ACHN (cell line): ENCODE measurements at regions not wholly inside any gene's neighbourhood (a gene's known extent, or its start where the extent isn't known, plus 50 kb on each side); places are given as distances from the start of the nearest gene placed in this dataset.
A peak's percentile ranks its signal among the peaks of the same experiment; 100 is the strongest.

Experiments
- DNase-seq: peaks from one replicate; pipeline ENCODE4 v3.0.0-alpha.2; 2015
- in situ Hi-C: cut with HindIII; loops from 2 replicates; pipeline ENCODE4 v1.10.0; 2017; ENCODE audit warnings: low sequenced_read_pairs, low pct_ligation_motif_present, low pct_unique_long_range_greater_than_20kb

- DNase-seq: no peak
- in situ Hi-C loops: no loop called here
Observed at GRCh38 chr15:38070778-38071177, 136.3 kb downstream of the TMCO5A start.

- DNase-seq: no peak
- in situ Hi-C loops: no loop called here
Observed at GRCh38 chr15:38071211-38071972, 137.0 kb downstream of the TMCO5A start.

GRCh38 chr15:38072007-38072347 is 137.5 kb downstream of the TMCO5A start:
- in situ Hi-C loops: no loop called here
- no peak for DNase-seq

DNA sequence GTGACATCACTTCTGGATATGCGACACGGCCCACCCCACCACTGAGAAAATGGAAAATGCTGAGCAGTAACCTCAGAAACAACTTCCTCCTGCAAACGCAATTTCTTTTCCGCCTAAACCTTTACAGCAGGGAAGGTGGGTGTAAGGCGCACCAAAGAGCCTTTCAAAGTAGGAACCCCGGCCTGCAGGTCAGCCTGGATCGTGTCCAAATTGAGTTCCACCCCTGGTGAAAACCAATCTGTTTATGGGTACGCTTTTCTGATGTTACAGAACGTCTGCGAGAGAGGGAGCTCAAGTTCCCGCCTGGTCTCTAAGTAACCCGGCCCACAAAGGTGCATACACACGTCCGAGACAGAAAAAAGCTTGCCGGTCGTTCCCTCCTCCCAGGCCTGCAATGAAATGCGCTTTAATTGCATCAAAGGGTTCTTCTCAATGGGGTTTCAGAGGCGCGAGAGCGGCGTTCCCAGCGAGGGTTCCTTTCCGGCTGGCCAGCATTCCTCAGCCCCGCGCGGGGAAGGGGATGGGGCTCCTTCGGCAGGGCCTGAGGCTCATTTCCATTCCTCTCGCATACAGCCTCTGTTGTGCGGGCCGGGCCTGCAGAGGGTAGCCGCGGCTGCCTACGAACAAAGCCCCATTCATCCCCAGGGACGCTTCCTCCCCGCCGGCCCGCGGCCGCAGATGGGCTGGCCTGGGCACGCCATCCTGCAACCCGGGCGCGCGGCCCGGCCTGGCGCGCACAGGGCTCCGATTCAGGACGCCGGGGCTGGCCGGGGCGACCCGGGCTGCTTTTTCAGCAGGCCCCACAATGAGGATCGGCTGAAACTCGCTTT is 138.1 kb downstream of the TMCO5A start:
- in situ Hi-C loops: no loop called here
- peak; percentile 64 for DNase-seq

GRCh38 chr15:38073178-38073946 is 138.9 kb downstream of the TMCO5A start:
- in situ Hi-C loops: no loop called here
- peak; percentile 32 for DNase-seq

DNA sequence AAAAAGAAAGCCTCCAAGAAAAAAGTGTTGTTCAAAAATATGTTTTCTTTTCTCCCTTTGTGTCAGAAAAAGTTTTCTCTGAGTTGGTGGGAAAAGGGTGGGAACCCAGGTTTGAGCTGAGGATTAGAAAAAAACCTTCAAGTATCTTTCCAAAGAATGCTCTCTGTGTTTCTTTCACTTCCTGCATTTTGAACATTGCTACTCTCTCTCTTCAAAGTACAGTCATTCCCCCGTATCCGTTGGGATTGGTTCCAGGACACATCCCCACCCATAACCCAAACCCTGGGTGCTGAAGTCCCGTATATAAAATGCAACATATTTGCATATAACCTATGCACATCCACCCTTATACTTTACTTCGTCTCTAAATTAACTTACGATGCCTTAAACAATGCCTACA is 139.6 kb downstream of the TMCO5A start:
- no peak for DNase-seq
- in situ Hi-C loops: no loop called here

DNA sequence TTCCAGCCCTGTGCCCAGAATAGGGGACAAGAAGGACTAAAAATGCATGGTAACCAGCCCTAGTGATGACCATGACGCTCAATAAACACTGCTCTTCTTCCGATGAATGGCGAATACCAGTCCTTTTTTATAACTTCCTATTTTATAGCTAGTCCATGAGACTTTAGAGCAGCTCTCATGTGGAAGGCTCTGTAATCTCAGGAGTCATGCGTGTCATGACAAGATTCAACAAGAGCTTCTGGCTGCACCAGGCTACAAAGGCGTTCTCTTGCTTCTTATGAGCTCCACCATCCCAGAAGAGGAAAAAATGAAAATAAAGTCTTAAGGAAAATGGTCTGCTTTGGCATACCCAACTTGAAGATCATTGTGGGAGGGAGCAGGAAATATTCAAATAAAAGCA is 141.0 kb downstream of the TMCO5A start:
- in situ Hi-C loops: no loop called here
- DNase-seq: no peak

GRCh38 chr15:38076786-38077185 is 142.3 kb downstream of the TMCO5A start:
- no peak for DNase-seq
- in situ Hi-C loops: no loop called here

- DNase-seq: no peak
- in situ Hi-C loops: no loop called here
Observed at GRCh38 chr15:38079236-38079635, 144.8 kb downstream of the TMCO5A start.

DNA sequence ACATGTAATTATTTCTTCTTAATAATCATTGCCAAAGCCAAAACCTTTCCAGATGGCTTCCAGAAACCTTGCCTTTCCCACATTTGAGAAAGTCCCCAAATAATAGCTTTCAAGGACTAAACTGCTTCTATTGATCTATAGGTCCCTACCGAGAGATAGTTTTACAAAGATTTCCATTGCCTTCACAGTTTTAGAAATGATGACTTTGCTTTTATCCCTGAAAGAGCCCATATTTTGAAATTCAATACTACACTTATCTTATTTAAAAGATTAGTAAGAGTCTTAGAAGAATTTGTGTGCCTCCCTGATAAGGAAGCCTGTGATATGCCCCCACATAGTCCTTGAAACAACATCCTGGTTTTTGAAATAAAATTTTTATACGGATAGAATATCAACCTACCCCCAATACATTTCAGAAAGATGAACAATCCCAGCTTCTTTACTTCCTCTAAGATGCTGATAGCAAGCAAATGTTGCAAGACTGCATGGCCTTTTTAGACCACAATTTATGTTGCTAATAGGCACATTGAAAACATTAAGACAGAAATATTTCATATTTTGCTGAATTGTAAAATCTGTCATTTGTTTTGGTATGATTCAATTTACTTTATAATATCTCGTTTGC is 146.3 kb downstream of the TMCO5A start:
- no peak for DNase-seq
- in situ Hi-C loops: no loop called here

- no peak for DNase-seq
- in situ Hi-C loops: no loop called here
Observed at GRCh38 chr15:38084289-38084688, 149.8 kb downstream of the TMCO5A start.

- DNase-seq: no peak
- in situ Hi-C loops: no loop called here
Observed at GRCh38 chr15:38085114-38085513, 150.7 kb downstream of the TMCO5A start.

DNA sequence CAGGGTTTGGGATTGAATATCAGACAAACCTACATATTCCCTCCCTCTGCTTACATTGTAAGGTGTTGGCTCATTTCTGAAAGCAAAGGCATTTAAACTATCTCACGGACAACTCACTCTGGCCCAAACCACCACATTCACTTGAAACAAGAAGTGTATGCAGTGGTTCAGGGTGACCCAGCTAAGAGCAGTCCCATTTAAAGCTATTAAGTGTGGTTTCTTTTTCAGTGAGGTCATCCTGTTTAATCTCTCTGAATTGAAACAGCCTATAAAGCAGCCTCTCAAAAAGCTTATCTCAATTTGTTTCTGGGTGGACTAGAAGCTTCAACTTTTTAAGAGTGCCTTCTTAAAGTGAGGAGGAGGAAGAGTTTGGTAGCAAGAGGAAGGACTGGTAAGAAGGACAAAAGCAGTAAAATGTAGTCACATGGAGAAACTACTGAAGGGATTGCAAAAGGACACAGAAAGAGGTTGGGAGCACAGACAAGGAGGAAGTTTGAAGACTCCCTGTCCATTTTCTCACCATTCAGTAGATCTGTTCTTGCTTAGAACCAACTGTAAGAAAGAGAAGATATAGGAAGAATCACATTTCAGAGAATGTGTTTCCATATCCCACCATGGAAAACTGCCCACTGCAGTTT is 151.6 kb downstream of the TMCO5A start:
- no peak for DNase-seq

GRCh38 chr15:38086611-38087010 is 152.2 kb downstream of the TMCO5A start:
- in situ Hi-C loops: no loop called here

More for the DNA sequence above, 151.6 kb downstream of the TMCO5A start:
- in situ Hi-C loops: no loop called here

GRCh38 chr15:38088971-38089370 is 154.5 kb downstream of the TMCO5A start:
- in situ Hi-C loops: no loop called here

More at GRCh38 chr15:38086611-38087010, 152.2 kb downstream of the TMCO5A start:
- no peak for DNase-seq

GRCh38 chr15:38090223-38090622 is 155.8 kb downstream of the TMCO5A start:
- in situ Hi-C loops: no loop called here
- no peak for DNase-seq

More at GRCh38 chr15:38088971-38089370, 154.5 kb downstream of the TMCO5A start:
- no peak for DNase-seq

DNA sequence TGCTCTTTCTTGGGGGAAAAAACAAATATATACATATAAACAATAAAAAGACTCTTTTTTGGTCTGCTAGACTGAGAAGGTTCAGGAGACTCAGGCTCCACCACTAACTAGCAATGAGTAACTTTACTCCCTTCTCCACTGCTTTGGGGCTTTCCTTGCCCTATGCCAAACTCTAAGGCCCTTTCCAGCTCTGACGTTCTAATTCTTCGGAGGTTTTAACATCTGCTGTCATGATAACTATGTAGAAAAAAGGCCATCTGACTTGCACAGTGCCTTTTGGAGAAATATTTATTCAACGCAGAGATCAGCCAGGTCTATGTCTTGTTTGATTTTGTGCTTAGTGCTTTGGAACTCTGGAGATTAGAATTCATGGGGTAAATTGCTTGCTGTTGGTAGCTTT is 156.2 kb downstream of the TMCO5A start:
- in situ Hi-C loops: no loop called here

DNA sequence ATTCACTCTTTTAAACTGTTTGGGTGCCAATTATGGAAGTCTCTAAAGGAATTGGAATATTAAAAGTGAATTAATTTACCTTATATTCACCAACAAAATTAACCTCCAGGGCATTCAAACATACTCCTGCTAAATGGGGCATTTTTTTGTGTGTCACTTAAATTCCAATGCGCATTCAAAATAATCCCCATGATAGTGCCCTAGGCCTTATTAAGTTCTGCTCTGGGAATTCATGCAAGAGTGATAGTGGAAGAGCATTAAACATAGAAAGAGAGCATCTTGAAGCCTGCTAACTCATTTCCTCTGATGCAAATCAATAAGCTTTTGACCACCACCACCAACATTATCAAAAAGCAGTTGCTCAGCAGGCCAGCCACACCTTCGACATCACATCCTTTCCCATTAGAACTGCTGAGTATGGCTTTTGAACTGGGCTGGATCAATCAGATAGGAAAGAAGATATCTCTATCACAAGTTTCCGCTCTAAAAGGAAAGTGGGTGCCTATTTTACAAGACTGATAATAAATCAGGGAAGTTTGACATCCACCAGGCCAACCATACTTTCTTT is 156.7 kb downstream of the TMCO5A start:
- DNase-seq: no peak
- in situ Hi-C loops: no loop called here

More for the DNA sequence above, 156.2 kb downstream of the TMCO5A start:
- no peak for DNase-seq
